H9 (cell line): ENCODE measurements at regions not wholly inside any gene's neighbourhood (a gene's known extent, or its start where the extent isn't known, plus 50 kb on each side); places are given as distances from the start of the nearest gene placed in this dataset.

ENCODE experiments used
- DNase-seq: peaks from one replicate; pipeline ENCODE4 v3.0.0-alpha.2; 2017
- H2AFZ ChIP-seq: one replicate; pipeline ENCODE4 v1.6.1; 2013; ENCODE audit warnings: mild to moderate bottlenecking, low read length, control low read depth, moderate library complexity
- H2AK5ac ChIP-seq: 2 replicates; pipeline ENCODE4 v1.6.1; 2013; ENCODE audit warnings: low read length, control low read depth, mixed read lengths; ENCODE audit not compliant: insufficient read length
- H2BK120ac ChIP-seq: one replicate; pipeline ENCODE4 v1.6.1; 2013; ENCODE audit warnings: low read depth, mild to moderate bottlenecking, low read length, control low read depth, inconsistent platforms; ENCODE audit not compliant: poor library complexity, severe bottlenecking
- H2BK12ac ChIP-seq: 2 replicates; pipeline ENCODE4 v1.6.1; 2013; ENCODE audit warnings: low read length, control low read depth, mixed read lengths, low read depth; ENCODE audit not compliant: insufficient read length
- H2BK15ac ChIP-seq: 2 replicates; pipeline ENCODE4 v1.6.1; 2013; ENCODE audit warnings: low read depth, low read length, control low read depth
- H2BK20ac ChIP-seq: one replicate; pipeline ENCODE4 v1.6.1; 2013; ENCODE audit warnings: low read depth, mild to moderate bottlenecking, low read length, control low read depth, inconsistent platforms; ENCODE audit not compliant: poor library complexity, severe bottlenecking
- H2BK5ac ChIP-seq: 2 replicates; pipeline ENCODE4 v1.6.1; 2013; ENCODE audit warnings: low read length, control low read depth, mixed read lengths; ENCODE audit not compliant: insufficient read length
- H3K14ac ChIP-seq: 2 replicates; pipeline ENCODE4 v1.6.1; 2013; ENCODE audit warnings: low read length, control low read depth; ENCODE audit not compliant: insufficient read depth
- H3K18ac ChIP-seq: 2 replicates; pipeline ENCODE4 v1.6.1; 2013; ENCODE audit warnings: low read depth, mild to moderate bottlenecking, mixed read lengths, low read length, control low read depth; ENCODE audit not compliant: insufficient read length
- H3K23ac ChIP-seq: 2 replicates; pipeline ENCODE4 v1.6.1; 2013; ENCODE audit warnings: low read length, control low read depth, mixed read lengths, low read depth; ENCODE audit not compliant: insufficient read length
- H3K23me2 ChIP-seq: 2 replicates; pipeline ENCODE4 v1.6.1; 2013; ENCODE audit warnings: low read depth, mild to moderate bottlenecking, mixed read lengths, low read length, control low read depth; ENCODE audit not compliant: insufficient read length, poor library complexity, severe bottlenecking
- H3K27ac ChIP-seq: 2 replicates; pipeline ENCODE4 v1.5.1; 2013; ENCODE audit warnings: low read length, control low read depth, mixed read lengths, low read depth; ENCODE audit not compliant: insufficient read length
- H3K27me3 ChIP-seq: 2 replicates; pipeline ENCODE4 v1.6.1; 2013; ENCODE audit warnings: low read length, control low read depth, inconsistent platforms; ENCODE audit not compliant: insufficient read depth
- H3K4ac ChIP-seq: 2 replicates; pipeline ENCODE4 v1.6.1; 2013; ENCODE audit warnings: low read depth, mild to moderate bottlenecking, control low read depth, inconsistent platforms, low read length, moderate library complexity
- H3K4me1 ChIP-seq: 2 replicates; pipeline ENCODE4 v1.6.1; 2013; ENCODE audit warnings: low read length, control low read depth, inconsistent platforms; ENCODE audit not compliant: insufficient read depth
- H3K4me2 ChIP-seq: 2 replicates; pipeline ENCODE4 v1.6.1; 2013; ENCODE audit warnings: low read length, control low read depth, mixed read lengths; ENCODE audit not compliant: insufficient read length, insufficient read depth
- H3K56ac ChIP-seq: 2 replicates; pipeline ENCODE4 v1.6.1; 2013; ENCODE audit warnings: low read depth, mild to moderate bottlenecking, mixed read lengths, low read length, control low read depth; ENCODE audit not compliant: insufficient read length
- H3K79me1 ChIP-seq: 2 replicates; pipeline ENCODE4 v1.6.1; 2013; ENCODE audit warnings: low read depth, mild to moderate bottlenecking, moderate library complexity, low read length, control low read depth, inconsistent platforms; ENCODE audit not compliant: insufficient read depth, poor library complexity, severe bottlenecking
- H3K79me2 ChIP-seq: 2 replicates; pipeline ENCODE4 v1.6.1; 2013; ENCODE audit warnings: low read length, control low read depth, inconsistent platforms; ENCODE audit not compliant: insufficient read depth
- H3K9ac ChIP-seq: 2 replicates; pipeline ENCODE4 v1.6.1; 2013; ENCODE audit warnings: low read length, control low read depth, mixed read lengths; ENCODE audit not compliant: insufficient read length; ENCODE audit errors: extremely low read depth
- H3K9me3 ChIP-seq: one replicate; pipeline ENCODE4 v1.6.1; 2013; ENCODE audit warnings: low read depth, low read length, inconsistent platforms; ENCODE audit not compliant: control insufficient read depth
- H3T11ph ChIP-seq: one replicate; pipeline ENCODE4 v1.6.1; 2013; ENCODE audit warnings: mild to moderate bottlenecking, low read length, control low read depth, inconsistent platforms
- H4K20me1 ChIP-seq: one replicate; pipeline ENCODE4 v1.6.1; 2013; ENCODE audit not compliant: control insufficient read depth, insufficient read length, insufficient read depth
- H4K5ac ChIP-seq: 2 replicates; pipeline ENCODE4 v1.6.1; 2013; ENCODE audit warnings: low read depth, mild to moderate bottlenecking, mixed read lengths, low read length, control low read depth; ENCODE audit not compliant: insufficient read length
- H4K8ac ChIP-seq: replicated peaks from 2 replicates; pipeline ENCODE4 v1.6.1; 2013; ENCODE audit warnings: low read length, control low read depth, mixed read lengths, low read depth; ENCODE audit not compliant: insufficient read length
- H4K91ac ChIP-seq: 2 replicates; pipeline ENCODE4 v1.6.1; 2013; ENCODE audit warnings: low read depth, mild to moderate bottlenecking, moderate library complexity, mixed read lengths, low read length, control low read depth; ENCODE audit not compliant: insufficient read length
- H3K27ac Mint-ChIP-seq, 3 experiments: 2 replicates in 2 of 3; 3 replicates in 1 of 3; pipeline ENCODE4 v1.8.0; 2020 to 2021; ENCODE audit warnings: mixed read lengths in 3 of 3, mild to moderate bottlenecking in 1 of 3, moderate library complexity in 1 of 3
- H3K27me3 Mint-ChIP-seq: 2 replicates; pipeline ENCODE4 v1.8.0; 2021; ENCODE audit warnings: low read depth, mild to moderate bottlenecking, moderate library complexity, mixed read lengths
- H3K36me3 Mint-ChIP-seq, 3 experiments: 2 replicates in 2 of 3; 3 replicates in 1 of 3; pipeline ENCODE4 v1.8.0; 2020 to 2021; ENCODE audit warnings: low read depth in 3 of 3, mixed read lengths in 3 of 3; ENCODE audit not compliant: insufficient read depth in 1 of 3
- H3K4me1 Mint-ChIP-seq, 2 experiments: 2 replicates each; pipeline ENCODE4 v1.8.0; 2020; ENCODE audit warnings: mixed read lengths in 2 of 2
- H3K4me3 Mint-ChIP-seq, 2 experiments: 2 replicates in 1 of 2; 3 replicates in 1 of 2; pipeline ENCODE4 v1.8.0; 2020 to 2021; ENCODE audit warnings: mild to moderate bottlenecking in 2 of 2, mixed read lengths in 2 of 2, moderate library complexity in 1 of 2
- H3K9me3 Mint-ChIP-seq, 2 experiments: 2 replicates in 1 of 2; 3 replicates in 1 of 2; pipeline ENCODE4 v1.8.0; 2020; ENCODE audit warnings: mild to moderate bottlenecking in 2 of 2, mixed read lengths in 2 of 2, moderate library complexity in 1 of 2
- CTCF ChIP-seq: fragments of 200-600 bp; sonication (generic); conservative IDR thresholded peaks from 3 replicates; pipeline ENCODE4 v1.8.0; 2021; ENCODE audit warnings: antibody characterized with exemption, mild to moderate bottlenecking
- WGBS: extraction: QIAGEN DNeasy Blood & Tissue Kit; methylation state at CpG from one replicate; pipeline ENCODE4 v1.1.7; 2013; ENCODE audit warnings: missing lambda C conversion rate, low lambda C conversion rate, mixed read lengths; ENCODE audit not compliant: insufficient read length; ENCODE audit errors: extremely low coverage; 5-methylcytosine and 5-hydroxymethylcytosine counted together

DNA sequence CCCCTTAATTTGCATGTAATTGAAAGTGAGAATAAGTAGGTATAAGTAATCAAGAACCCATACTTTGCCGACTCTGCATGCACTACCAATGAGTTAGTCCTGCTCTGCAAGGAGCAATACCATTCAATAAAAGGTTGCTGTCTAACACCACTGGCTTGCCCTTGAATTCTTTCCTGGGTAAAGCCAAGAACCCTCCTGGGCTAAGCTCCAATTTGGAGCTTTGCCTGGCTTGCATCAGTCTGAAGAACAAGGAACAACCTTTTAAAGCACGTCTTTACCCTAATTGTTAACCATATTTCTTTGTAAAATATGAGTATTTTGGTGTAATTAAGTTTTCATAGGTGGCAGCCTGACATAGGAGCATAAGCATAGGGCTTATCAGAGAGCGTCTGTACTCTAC lies 367.7 kb downstream of the MEI4 start:
- no peak overlapping the region for H3K23ac ChIP-seq
- Mint-ChIP-seq H3K27me3 (no peaks in the 10 kb centered on the region), H3K4me3 (no peak overlapping the region), H3K4me1 (no peaks in the 10 kb centered on the region), H3K27ac (no peak overlapping the region), H3K9me3 (no peaks in the 10 kb centered on the region; a peak in 2 of 5 replicates), H3K36me3 (no peaks in the 10 kb centered on the region)
- no peak overlapping the region for H4K8ac ChIP-seq
- no peak overlapping the region for H2AK5ac ChIP-seq
- H4K5ac ChIP-seq = no peak overlapping the region
- H2BK20ac ChIP-seq = no peak overlapping the region
- no peak overlapping the region for H3K56ac ChIP-seq
- no peak for TF ChIP-seq CTCF
- no peak overlapping the region for H2AFZ ChIP-seq
- no peak overlapping the region for H3K9ac ChIP-seq
- no peak for DNase-seq
- H3K79me1 ChIP-seq = no peaks in the 10 kb centered on the region
- H3K4me2 ChIP-seq = no peak overlapping the region
- H3K4me1 ChIP-seq = no peaks in the 10 kb centered on the region
- H4K20me1 ChIP-seq = no peaks in the 10 kb centered on the region
- H2BK12ac ChIP-seq = no peak overlapping the region
- H3K14ac ChIP-seq = no peak overlapping the region
- H3K23me2 ChIP-seq = no peaks in the 10 kb centered on the region
- H3K18ac ChIP-seq = no peak overlapping the region
- H3K9me3 ChIP-seq = no peaks in the 10 kb centered on the region
- H3K79me2 ChIP-seq = no peaks in the 10 kb centered on the region
- H3T11ph ChIP-seq = no peak overlapping the region
- no peak overlapping the region for H3K4ac ChIP-seq
- H3K27me3 ChIP-seq = no peaks in the 10 kb centered on the region
- WGBS = no CpG with 5 or more reads among the region's 3 CpGs
- H2BK120ac ChIP-seq = no peak overlapping the region
- no peak overlapping the region for H2BK5ac ChIP-seq
- H4K91ac ChIP-seq = no peak overlapping the region
- no peak overlapping the region for H2BK15ac ChIP-seq
- no peak overlapping the region for H3K27ac ChIP-seq
